A673 (cell line): ENCODE measurements at regions not wholly inside any gene's neighbourhood (a gene's known extent, or its start where the extent isn't known, plus 50 kb on each side); places are given as distances from the start of the nearest gene placed in this dataset.

ENCODE experiments used
- BruUV-seq: library from RNA; stranded (reverse); fragments of 400-500 nt; replicated peaks from 2 replicates; lab custom pipeline; 2021; lab: Mats Ljungman, UMichigan
- CTCF ChIA-PET: fragments of 300-600 bp; sonication (Branson Sonifier 250); formaldehyde crosslinking; loops from one replicate; lab custom pipeline; 2022; ENCODE audit warnings: antibody characterized with exemption; lab: Charles Lee
- POLR2A ChIA-PET: fragments of 300-600 bp; sonication (Branson Sonifier 250); formaldehyde crosslinking; loops from one replicate; lab custom pipeline; 2022; ENCODE audit warnings: antibody characterized with exemption; ENCODE audit not compliant: low non-redundant PET; lab: Charles Lee
- DNase-seq: peaks from one replicate; pipeline ENCODE4 v3.0.0-alpha.2; 2015; ENCODE audit warnings: low spot score
- H3K27ac ChIP-seq: fragments of 200-600 bp; sonication (generic); 2 replicates; pipeline ENCODE4 v1.5.1; 2016; ENCODE audit warnings: mixed run types, low read depth, mild to moderate bottlenecking, mixed read lengths, antibody characterized with exemption, low read length; ENCODE audit not compliant: poor library complexity, severe bottlenecking
- H3K27me3 ChIP-seq: fragments of 200-600 bp; sonication (generic); replicated peaks from 2 replicates; pipeline ENCODE4 v1.6.1; 2017; ENCODE audit warnings: mixed run types, low read depth, mild to moderate bottlenecking, mixed read lengths, antibody characterized with exemption, low read length; ENCODE audit not compliant: insufficient read depth, poor library complexity
- H3K36me3 ChIP-seq: fragments of 200-600 bp; sonication (generic); 2 replicates; pipeline ENCODE4 v1.6.1; 2016; ENCODE audit warnings: mixed run types, mild to moderate bottlenecking, mixed read lengths, antibody characterized with exemption, low read length; ENCODE audit not compliant: insufficient read depth, poor library complexity, severe bottlenecking
- H3K4me1 ChIP-seq: fragments of 200-600 bp; sonication (generic); 2 replicates; pipeline ENCODE4 v1.6.1; 2017; ENCODE audit warnings: mixed run types, mild to moderate bottlenecking, mixed read lengths, antibody characterized with exemption, low read length; ENCODE audit not compliant: insufficient read depth, poor library complexity, severe bottlenecking
- H3K4me3 ChIP-seq: fragments of 200-600 bp; sonication (generic); 2 replicates; pipeline ENCODE4 v1.5.1; 2016; ENCODE audit warnings: low read depth, mixed run types, mild to moderate bottlenecking, mixed read lengths, low read length; ENCODE audit not compliant: poor library complexity, severe bottlenecking
- H3K9me3 ChIP-seq: fragments of 200-600 bp; sonication (generic); 2 replicates; pipeline ENCODE4 v1.6.1; 2016; ENCODE audit warnings: mixed run types, low read depth, mild to moderate bottlenecking, mixed read lengths, antibody characterized with exemption, low read length; ENCODE audit not compliant: poor library complexity, severe bottlenecking
- CTCF ChIP-seq: fragments of 300-800, 200-600 bp; sonication (generic); conservative IDR thresholded peaks from 2 replicates; pipeline ENCODE4 v1.5.1; 2017; ENCODE audit warnings: low read depth, mild to moderate bottlenecking, antibody characterized with exemption, low read length, moderate library complexity, mixed read lengths
- EZH2 ChIP-seq: fragments of 200-600 bp; sonication (generic); IDR thresholded peaks from 2 replicates; pipeline ENCODE4 v1.6.1; 2017; ENCODE audit warnings: borderline replicate concordance, low read depth, mild to moderate bottlenecking, mixed read lengths, antibody characterized with exemption, low read length; ENCODE audit not compliant: poor library complexity, severe bottlenecking
- intact Hi-C: fragments of 100-400 bp; cut with micrococcal nuclease; formaldehyde crosslinking; loops from one replicate; pipeline ENCODE4 v1.10.0; 2022; ENCODE audit not compliant: unreplicated experiment

GRCh38 chr6:901696-902460 lies 208.9 kb upstream of the EXOC2 start:
- DNase-seq, result no peak
- no peaks in the 10 kb centered on the region for H3K36me3 ChIP-seq
- POLR2A ChIA-PET, result no interaction called here
- H3K4me3 ChIP-seq, result no peak overlapping the region
- H3K27me3 ChIP-seq, result peaks cover 11% of the 10 kb centered on the region
- intact Hi-C loops, result no loop called here
- no peaks in the 10 kb centered on the region for H3K4me1 ChIP-seq
- H3K27ac ChIP-seq, result no peak overlapping the region
- TF ChIP-seq EZH2, result no peak
- H3K9me3 ChIP-seq, result no peaks in the 10 kb centered on the region
- BruUV-seq, result no TSS peak
- CTCF ChIA-PET, result no interaction called here

GRCh38 chr6:900716-901605 lies 208.0 kb upstream of the EXOC2 start:
- POLR2A ChIA-PET, result no interaction called here
- Histone ChIP-seq H3K4me3 (no peak overlapping the region), H3K27ac (no peak overlapping the region), H3K4me1 (no peaks in the 10 kb centered on the region), H3K36me3 (no peaks in the 10 kb centered on the region), H3K9me3 (no peaks in the 10 kb centered on the region), H3K27me3 (peaks cover 11% of the 10 kb centered on the region)
- intact Hi-C loops, result no loop called here
- no peak for DNase-seq
- TF ChIP-seq CTCF (no peak), EZH2 (no peak)
- CTCF ChIA-PET, result no interaction called here
- no TSS peak for BruUV-seq

GRCh38 chr6:897528-898207 lies 204.7 kb upstream of the EXOC2 start:
- no peak for DNase-seq
- ChIA-PET CTCF (no interaction called here), POLR2A (no interaction called here)
- no TSS peak for BruUV-seq
- Histone ChIP-seq H3K9me3 (no peaks in the 10 kb centered on the region), H3K27me3 (peaks cover 20% of the 10 kb centered on the region), H3K27ac (no peak overlapping the region), H3K4me1 (no peaks in the 10 kb centered on the region), H3K36me3 (no peaks in the 10 kb centered on the region), H3K4me3 (no peak overlapping the region)
- TF ChIP-seq CTCF (no peak), EZH2 (no peak)
- intact Hi-C loops, result no loop called here
